HEK293 (cell line): ENCODE measurements at regions not wholly inside any gene's neighbourhood (a gene's known extent, or its start where the extent isn't known, plus 50 kb on each side); places are given as distances from the start of the nearest gene placed in this dataset.

ENCODE experiments used
- GLI4 ChIP-seq: fragments of 450-650 bp; formaldehyde crosslinking; IDR thresholded peaks from 2 replicates; pipeline ENCODE4 v1.5.1; 2016; ENCODE audit warnings: missing biosample characterization, missing genetic modification characterization
- ZNF174 ChIP-seq: fragments of 450-650 bp; formaldehyde crosslinking; IDR thresholded peaks from 2 replicates; pipeline ENCODE4 v1.5.0; 2017; ENCODE audit warnings: missing biosample characterization, mild to moderate bottlenecking, missing genetic modification characterization
- ZNF76 ChIP-seq: fragments of 450-650 bp; formaldehyde crosslinking; IDR thresholded peaks from 2 replicates; pipeline ENCODE4; 2016; ENCODE audit warnings: low read depth, missing biosample characterization, missing genetic modification characterization, borderline replicate concordance

- TF ChIP-seq ZNF76 (tag by site-specific recombination) (no peak), ZNF174 (no peak), GLI4 (tag by site-specific recombination) (no peak)
Observed at GRCh38 chr4:181807771-181808170, 435.4 kb upstream of the TENM3 start.
